RKO (cell line): ENCODE measurements at regions not wholly inside any gene's neighbourhood (a gene's known extent, or its start where the extent isn't known, plus 50 kb on each side); places are given as distances from the start of the nearest gene placed in this dataset.

Experiments
- DNase-seq: peaks from one replicate; pipeline ENCODE4 v3.0.0-alpha.2; 2016; ENCODE audit warnings: low spot score

DNA sequence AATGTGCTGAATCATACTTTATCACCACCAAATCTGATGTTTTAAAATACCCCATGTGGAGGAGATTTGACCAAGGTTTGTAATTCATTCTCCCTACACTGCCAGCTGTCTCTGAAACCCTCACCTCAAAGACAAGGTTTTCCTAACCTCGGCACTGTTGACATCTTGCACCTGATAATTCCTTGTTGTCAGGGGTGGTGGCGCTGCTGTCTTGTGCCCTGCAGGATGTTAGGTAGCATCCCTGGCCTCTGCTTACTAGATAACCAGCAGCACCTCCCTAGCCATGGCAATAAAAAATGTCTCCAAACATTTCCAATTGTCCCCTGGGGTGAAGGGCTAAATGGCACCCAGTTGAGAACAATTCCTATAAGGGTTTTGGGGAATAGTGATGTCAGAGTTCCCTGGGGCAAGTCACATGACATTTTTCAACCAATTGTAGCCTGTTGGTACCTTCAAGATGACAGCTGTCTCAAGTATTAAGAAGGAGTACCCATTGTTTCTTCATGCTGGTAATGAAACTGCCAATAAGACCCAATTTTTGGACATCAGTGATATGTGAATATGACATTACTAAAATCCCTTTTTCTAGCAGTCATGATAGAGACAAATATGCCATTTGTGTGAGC lies 160.6 kb upstream of the PLCXD3 start:
- no peak for DNase-seq

DNA sequence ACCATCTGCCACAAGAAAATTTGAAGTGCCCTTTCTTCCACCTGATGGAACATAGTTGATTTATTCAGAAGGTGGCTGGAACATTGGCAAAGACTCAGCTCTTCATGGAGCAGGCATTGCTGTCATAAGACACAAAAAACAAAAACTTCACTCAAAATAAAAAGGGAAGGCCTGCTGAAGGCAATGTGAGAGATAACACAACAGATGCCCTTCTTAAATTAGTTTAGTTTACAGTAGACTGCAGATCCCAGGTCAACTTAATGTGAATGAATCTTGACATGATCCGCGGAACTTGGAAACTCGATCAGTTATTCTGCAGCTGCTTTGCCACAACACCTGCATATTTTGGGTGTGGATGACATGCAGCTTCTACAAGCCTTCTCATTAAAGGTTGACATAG lies 159.8 kb upstream of the PLCXD3 start:
- DNase-seq, result no peak

DNA sequence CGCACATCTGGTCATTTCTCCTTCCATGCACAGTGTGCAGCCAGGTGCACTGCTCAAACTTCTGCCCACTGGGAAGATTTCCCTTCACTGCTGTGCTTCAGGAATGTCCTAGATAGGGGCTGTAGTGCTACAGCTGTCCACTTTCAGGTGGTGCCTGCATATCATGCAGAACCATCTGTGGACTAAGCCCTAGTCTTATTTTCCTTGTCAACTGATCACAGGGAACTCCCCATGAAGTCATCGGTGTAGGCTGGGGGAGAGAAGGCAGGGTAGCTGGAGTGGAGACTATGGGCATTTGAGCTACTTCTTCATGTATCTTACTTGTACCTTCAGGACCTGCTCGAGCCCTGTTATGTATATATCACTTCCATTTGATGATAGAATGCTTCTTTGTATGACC lies 150.9 kb upstream of the PLCXD3 start:
- DNase-seq, result no peak

DNA sequence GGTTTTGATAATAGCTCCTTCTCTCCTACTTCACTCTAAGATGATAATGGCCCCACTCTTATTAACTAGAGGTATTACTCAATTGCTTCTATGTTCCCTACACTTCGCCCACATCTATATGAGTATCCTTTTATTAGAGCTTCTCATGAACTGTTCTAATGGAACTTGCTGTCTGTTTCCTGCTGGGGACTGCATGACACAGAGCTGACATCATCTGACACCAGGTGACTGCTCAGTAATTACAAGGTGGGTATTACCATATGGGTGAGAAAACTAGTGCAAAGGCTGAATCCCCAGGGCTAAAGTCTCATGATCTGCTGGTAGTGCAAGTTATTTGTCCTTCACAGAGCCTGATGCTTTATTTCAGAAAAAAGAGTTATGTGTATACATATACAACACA lies 146.2 kb upstream of the PLCXD3 start:
- DNase-seq, result peak; percentile 11

DNA sequence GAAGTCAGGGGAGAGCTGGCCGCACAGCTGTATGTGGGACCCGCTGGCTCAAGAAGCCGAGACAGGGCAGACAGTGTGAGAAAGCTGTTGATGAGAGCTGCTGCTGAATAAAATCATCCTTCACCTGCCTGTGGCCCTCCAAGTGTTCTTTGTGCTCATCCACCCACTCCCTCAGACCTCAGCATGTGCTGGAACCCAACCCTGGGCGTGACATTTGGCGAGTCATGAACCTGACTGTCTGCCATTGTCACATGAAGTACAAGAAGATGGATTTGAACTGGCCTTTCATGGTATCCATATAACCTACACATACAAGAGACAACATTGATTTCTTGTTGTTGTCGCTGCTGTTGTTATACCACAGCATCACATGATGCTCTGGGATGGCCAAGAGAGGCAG lies 139.7 kb upstream of the PLCXD3 start:
- no peak for DNase-seq

DNA sequence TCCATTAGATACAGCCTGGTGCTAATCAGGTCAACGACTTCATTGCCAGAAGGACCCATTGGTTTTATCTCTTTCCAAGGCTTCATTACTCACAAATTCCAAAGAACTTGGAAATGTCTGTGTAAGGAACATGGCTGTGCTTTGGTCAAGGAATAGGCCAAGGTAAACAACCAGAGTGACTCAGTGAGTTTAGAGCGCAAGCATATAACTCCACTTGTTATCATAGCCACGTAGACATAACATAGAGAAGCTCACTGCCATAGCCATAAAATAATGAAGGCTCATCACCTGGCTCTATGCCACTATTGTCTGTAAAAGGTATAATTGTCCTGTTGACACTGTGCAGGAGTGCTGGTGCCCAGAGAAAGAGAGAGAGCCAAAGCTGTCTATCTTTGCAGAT lies 139.3 kb upstream of the PLCXD3 start:
- no peak for DNase-seq

DNA sequence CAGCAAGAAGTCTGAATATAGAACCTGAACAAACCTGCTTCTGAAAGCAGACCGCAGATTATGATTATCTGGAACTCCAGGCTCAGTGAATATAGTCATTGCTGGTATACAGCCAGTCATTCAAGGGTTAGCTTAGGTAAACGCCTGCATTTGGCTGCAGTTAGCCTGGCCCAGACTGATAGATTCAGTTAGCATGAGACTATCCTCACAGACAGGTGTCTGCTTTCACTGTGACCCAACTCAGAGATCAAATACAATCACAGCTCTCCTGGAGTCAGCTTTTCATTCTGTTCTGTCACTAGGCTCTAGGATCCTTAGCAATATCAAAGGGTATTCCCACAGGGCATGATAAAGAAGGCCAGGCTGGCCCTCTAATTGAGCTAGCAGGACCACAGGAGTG lies 138.6 kb upstream of the PLCXD3 start:
- DNase-seq, result no peak

DNA sequence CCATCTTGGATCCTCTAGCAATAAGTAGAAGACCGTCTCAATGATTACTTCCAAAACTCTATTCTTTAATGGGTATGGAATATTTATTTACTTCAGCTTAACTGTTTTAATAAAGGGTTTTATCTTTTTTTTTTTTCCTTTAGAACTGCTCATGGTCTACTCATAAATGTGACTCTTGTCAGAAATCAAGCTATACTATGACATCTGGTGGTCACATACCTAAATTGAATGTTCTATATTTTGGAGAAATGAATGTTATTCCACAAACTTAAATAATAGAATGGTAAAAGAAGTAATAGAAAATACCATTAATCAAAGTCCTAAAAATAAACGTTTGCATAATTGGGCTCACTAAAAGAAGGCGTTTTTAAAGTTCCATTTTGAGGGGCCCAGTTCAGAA lies 131.2 kb upstream of the PLCXD3 start:
- peak; percentile 19 for DNase-seq

DNA sequence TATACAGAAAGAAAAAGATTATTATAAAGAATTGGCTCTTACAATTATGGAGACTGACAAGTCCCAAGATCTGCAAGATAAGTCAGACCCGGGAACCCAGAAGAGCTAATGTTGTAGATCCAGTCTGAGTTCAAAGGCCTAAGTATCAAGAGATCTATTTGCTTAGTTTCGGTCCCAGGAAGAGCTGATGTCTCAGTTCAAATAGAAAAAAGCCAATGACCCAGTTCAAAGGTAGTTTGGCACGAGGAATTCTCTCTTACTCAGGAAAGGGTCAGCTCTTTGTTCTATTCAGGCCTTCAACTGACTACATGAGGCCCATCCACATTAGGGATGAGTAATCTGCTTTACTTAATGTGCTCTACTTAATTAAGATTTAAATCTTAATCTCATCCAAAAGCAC lies 128.3 kb upstream of the PLCXD3 start:
- no peak for DNase-seq

DNA sequence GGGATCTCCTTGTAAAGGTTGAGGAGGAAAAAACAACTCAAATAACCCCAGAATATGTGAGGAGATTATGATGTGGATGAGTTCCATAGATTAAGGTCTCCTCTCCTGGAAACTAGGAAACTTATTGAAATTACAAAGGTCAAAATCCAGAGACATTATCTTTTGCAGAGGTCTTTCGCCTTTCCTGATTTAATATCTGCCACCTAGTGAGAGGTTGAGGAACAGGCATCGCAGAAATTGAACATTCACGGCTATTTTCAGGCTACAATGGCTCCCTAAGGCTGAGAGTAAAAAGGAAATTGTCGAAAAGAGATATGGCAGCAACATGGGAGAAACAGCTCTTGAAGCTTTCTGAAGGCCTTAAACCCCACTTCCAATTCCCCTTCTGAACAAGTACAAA lies 127.5 kb upstream of the PLCXD3 start:
- no peak for DNase-seq

DNA sequence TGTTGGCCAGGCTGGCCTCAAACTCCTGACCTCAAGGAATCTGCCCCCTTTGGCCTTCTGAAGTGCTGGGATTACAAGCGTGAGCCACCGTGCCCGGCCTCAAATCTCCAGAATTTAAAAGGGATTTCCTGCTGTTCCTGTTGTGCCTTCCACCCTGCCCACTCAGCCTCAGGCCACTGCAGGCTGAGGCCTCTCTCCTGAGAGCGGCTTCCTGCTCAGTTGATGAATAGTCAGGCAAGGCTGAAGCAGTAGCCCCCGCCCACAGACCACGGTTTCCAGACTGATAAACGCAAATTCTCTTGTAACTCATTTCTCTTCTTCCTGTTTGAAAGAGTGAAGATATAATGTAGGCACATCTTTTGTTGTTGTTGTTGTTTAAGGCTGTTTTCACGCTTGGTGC lies 127.0 kb upstream of the PLCXD3 start:
- no peak for DNase-seq

DNA sequence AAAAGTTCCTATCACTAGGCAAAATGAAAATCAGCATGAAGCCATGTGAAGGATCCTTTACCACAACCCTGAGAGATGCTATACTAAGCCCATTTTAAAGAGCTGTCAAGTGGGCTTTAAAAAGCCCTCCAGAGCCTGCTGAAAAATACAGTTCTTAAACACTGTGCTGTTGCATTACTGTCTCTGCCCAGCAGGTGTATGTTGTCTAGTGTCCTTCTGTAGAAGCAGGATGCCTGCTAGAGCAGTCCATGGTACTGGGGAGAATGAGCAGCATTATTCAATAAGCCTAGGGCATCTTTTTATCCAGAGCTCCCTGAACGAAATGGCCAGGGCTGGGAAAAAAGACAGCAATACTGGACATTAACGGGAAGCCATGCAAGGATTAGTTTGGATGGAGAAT lies 126.2 kb upstream of the PLCXD3 start:
- peak; percentile 36 for DNase-seq

DNA sequence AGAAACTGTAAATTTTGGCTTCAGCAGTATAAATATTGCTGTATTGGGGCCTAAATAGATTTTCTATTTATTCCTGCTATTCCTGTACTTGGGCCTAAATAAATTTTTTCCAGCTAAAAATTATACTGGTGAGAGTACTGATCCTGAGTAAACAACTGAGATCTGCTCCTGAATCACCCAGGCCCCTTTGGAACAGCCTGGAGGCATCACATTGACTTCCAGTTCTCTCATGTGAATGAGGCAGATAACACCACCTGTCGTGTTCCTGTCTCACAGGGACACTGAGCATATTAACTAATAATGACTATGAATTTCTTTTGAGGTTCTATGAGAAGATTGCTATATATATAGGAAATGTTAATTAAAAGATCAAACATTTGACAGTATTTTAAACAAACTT lies 119.5 kb upstream of the PLCXD3 start:
- no peak for DNase-seq

DNA sequence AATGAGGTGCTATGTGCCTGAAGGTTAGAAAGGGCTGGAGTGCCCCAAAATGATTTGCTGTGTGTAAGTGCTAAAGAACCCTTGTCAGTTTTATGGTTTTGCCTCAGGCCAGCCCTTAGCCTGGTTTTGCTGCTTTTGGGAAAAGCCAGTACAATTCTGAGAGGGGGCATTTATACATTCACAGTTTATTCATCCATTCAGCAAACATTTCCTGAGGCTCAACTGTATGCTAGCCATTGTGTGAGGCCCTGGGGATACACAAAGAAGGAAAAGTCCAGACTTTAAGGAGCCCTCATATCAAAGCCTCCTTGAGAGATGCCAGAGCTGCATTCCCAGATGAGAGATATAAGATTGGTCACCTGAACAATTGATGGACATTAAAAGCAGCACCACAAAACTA lies 115.2 kb upstream of the PLCXD3 start:
- no peak for DNase-seq

DNA sequence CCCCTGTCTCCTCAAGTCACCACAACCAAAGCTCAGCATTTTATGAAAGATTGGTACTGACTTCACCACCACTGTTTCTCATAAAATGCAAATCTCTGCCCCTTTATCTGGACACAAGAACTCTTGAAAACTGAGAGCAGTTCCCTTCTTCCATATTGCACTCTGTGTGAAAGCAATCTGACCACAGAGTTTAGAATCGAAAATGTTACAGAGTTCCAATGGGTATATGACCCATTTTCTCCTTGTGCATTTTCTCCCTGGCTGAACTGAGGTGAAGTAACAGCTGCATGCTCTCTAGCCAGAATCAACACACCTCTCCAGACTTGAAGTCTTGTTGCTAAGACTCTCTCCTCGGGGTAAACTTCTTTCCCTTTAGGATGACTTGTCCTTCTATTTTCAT lies 111.0 kb upstream of the PLCXD3 start:
- DNase-seq, result no peak

DNA sequence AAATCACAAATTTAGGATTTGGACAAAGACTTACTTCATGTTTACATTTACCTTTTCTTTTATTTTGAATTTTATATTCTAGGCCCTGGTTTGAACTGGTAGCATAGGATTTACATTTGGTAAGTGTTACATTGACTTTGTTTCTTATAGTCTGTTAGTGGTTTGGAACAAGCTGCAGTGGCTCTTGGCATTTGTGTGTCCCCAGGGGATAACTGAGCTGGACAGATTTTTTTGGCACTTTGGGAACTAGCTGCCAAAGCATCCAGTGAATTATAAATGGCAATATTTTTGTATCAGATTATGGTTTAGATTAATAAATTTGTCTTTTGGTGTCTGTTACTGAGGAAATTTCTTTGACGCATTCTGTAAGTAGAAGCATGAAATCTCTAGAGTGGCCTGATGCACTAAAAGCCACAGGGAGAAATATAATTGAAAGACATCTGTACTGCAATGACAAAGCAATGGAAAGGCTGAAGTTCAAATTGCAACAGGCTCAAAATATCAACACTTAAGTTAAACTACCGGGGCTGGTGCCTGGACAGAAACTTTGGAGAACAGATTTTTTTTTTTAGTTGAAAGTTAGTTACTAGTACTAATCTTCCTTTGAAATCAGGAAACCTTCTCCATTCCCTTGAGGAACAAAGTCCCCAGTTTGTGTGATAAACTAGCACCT lies 107.6 kb upstream of the PLCXD3 start:
- DNase-seq, result no peak

DNA sequence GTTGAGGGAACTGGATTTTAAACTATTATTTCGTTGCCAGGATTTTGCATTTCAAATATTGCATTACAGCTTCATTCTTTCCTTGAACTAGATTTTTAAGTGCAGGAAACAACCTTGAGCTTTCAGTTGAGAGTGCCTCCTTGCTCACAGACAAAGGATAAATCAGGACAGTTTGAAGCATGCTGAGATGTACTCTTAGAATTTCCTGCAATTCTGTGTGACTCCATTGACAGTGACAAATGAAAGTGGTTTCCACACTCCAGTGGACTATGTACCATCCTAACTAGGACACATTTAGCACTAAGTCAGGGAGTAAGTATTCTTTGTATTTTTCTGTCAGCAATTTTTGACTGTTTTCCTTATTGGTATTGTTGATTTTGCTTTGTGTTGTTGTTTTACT lies 100.0 kb upstream of the PLCXD3 start:
- no peak for DNase-seq

DNA sequence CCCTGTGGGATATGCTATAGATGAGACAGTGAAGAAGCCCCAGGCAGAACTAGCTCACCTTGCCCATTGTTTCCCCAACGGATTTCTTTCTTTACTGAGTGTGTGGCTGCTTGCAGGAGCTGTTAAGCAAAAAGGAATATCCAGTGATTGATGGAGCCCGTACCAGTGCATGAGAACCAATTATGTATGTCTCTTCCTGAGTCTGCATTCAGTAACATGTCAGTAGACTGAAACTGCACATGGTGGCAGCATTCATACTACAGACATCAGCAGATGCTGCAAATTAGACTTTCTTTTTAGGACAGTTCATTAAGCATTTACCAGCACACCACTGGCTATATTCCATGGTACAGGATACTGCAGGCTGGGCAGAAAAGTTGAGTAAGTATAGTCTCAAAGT lies 90.3 kb upstream of the PLCXD3 start:
- no peak for DNase-seq

DNA sequence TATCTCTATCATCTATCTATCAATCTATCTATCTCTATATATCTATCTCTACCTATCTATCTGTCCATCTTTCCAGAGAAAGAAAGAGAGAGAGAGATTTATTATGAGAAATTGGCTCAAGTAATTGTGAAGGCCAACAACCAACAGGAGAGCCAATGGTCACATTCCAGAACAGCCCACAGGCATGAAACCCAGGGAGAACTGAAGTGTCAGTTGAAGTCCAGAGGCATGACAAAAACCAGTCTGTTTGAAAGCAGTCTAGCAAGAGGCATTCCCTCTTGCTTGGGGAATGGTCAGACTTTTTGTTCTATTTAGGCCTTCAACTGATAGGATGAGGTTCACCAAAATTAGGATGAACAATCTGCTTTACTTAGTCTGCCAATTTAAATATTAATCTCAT lies 87.6 kb upstream of the PLCXD3 start:
- DNase-seq, result no peak

DNA sequence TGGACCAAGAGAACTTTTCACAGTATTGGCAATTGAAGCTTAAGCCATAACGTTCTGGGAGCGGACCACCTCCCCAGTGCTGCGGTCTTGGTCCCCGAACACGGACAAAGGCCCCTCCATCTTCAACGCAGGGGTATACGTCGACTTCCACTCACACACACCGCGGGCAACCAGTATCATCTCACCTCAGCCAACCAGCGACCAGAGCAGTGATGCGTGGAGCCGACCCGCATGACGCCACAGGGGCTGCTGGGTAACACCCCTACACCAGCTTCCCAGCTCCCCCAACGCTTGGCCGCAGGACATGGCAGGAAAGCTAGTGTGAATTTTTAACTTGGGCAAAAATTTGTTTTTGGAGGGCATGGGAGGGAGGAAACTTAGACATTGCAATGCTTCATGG lies 77.3 kb upstream of the PLCXD3 start:
- DNase-seq, result no peak

DNA sequence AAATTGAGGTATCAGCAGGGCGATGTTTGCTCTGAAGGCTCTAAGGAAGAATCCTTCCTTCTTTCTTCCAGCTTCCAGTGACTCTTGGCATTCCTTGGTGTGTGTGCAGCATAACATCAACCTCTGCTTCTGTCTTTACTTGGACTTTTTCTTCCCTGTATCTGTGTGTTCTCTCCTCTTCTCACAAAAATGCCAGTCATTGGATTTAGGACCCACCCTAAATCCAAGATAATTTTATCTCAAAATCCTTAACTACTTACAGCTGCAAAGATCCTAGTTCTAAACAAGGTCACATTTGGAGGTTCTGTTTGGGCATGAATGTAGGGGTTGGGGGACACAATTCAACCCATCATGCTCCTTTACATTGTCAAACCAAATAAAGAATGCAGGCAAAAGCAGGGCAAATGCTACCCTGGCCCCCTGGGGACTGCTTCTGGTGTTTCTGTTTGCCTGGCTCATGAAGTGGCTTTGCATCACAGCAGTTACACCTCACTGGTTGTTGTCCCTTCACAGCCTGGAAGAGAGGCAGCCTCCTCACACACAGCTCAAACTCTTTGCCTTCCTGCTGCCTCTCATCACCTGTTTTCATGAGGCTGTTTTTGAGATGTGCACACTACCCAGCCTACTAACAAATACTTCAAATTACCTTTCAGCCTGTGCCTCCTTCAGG lies 64.8 kb upstream of the PLCXD3 start:
- no peak for DNase-seq

DNA sequence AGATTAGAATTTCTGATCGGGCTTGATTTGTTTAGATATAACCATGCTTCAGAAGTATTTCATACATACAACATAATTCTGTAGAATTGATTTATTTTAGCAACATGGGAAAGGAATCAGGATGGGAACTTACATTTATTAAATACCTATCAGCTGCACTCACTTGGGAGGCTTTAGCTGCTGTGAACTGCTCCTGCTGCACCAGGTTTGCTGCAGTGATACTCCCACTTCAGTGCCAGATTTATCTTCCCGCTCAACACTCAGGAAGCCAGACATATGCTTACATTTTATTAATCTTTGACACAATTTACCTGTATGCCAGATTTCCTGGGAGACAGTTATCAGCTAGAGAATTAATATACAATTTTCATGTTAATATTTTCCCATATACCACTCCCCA lies 64.0 kb upstream of the PLCXD3 start:
- no peak for DNase-seq
